ENCODE measurements at regions not wholly inside any gene's neighbourhood (a gene's known extent, or its start where the extent isn't known, plus 50 kb on each side); places are given as distances from the start of the nearest gene placed in this dataset.

DNA sequence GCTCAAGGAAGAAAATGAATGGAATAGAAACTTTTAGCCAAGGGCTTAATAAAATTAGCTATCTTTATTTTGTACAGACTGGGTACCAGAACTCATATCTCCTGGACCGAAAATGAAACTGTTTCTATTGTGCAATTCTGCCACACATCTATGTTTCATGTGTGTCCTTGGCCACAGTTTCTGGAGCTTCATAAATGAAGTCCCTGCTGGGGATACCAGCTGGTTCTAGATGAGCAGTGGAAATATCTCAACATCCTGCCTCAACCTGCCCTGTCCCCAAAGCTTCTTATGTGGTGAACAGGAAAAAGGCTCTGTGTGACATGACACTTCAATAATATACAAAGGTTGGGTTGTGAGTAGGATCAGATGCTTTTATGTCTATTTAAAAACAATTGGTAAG is 310.1 kb upstream of the SORCS1 start:
- CTCF ChIA-PET = no interaction called here
- no peak overlapping the region for H3K4me2 ChIP-seq (ENCODE audit: low read depth, low read length)
- WGBS, 2 experiments (ENCODE audit: extremely low coverage in 2 of 2, insufficient read length in 1 of 2) = no CpG with 5 or more reads among the region's 1 CpG
- no peaks in the 10 kb centered on the region for H3K36me3 ChIP-seq (ENCODE audit: control insufficient read depth, insufficient read depth, low read length)
- in situ Hi-C loops (cut with MboI; ENCODE audit: low sequenced_read_pairs) (no loop called here), intact Hi-C loops (cut with micrococcal nuclease) (no loop called here), dilution Hi-C loops (cut with HindIII; ENCODE audit: low sequenced_read_pairs, unreplicated experiment) (no loop called here)
- peaks cover 5% of the 10 kb centered on the region for H3K9me3 ChIP-seq (ENCODE audit: control insufficient read depth, insufficient read depth, low read length)
- no peaks in the 10 kb centered on the region for H3K4me1 ChIP-seq (ENCODE audit: control insufficient read depth, insufficient read depth, low read length)
- no peak overlapping the region for H2BK20ac ChIP-seq (ENCODE audit: low read depth, low read length)
- no peak for TF ChIP-seq MAFK (IDR thresholded peaks at IDR 0.05; ENCODE audit: low read depth, low read length)
- no peak overlapping the region for H3K27ac ChIP-seq (ENCODE audit: insufficient read depth, low read length)
- no peak overlapping the region for H3K23ac ChIP-seq (ENCODE audit: low read depth, low read length)
- H3K79me1 ChIP-seq (ENCODE audit: low read depth in 1 of 2, low read length in 2 of 2) = no peaks in the 10 kb centered on the region
- POLR2A ChIA-PET (ENCODE audit: unreplicated experiment) = no interaction called here
- no peaks in the 10 kb centered on the region for H3K9me1 ChIP-seq (ENCODE audit: insufficient read depth, low read length)
- no peak overlapping the region for H3K56ac ChIP-seq (ENCODE audit: extremely low read depth, insufficient read depth, low read length)
- no peak overlapping the region for H4K8ac ChIP-seq (ENCODE audit: low read depth in 2 of 2, low read length in 2 of 2)
- H3K4me3 ChIP-seq (ENCODE audit: insufficient read depth, low read depth, low read length) = no peak overlapping the region
- ATAC-seq (ENCODE audit: low read depth) (no peak), DNase-seq (no peak)
- H2AK9ac ChIP-seq (replicated peaks; ENCODE audit: low read depth, low read length, poor library complexity) = no peak overlapping the region
- H3K4ac ChIP-seq (ENCODE audit: low read depth, low read length) = no peak overlapping the region
- H2BK15ac ChIP-seq (ENCODE audit: low read depth, low read length) = no peak overlapping the region
- H3K18ac ChIP-seq (ENCODE audit: low read depth, low read length) = no peak overlapping the region
- no peak overlapping the region for H2AK5ac ChIP-seq (ENCODE audit: low read depth, low read length)
- no peak overlapping the region for H4K91ac ChIP-seq (ENCODE audit: insufficient read depth, low read depth, low read length)
- H2AFZ ChIP-seq (replicated peaks; ENCODE audit: low read length, poor library complexity) = no peak overlapping the region
- no peaks in the 10 kb centered on the region for H3K27me3 ChIP-seq (ENCODE audit: control insufficient read depth, insufficient read depth, low read length)
- BruUV-seq (replicated peaks) = no TSS peak
- no peak overlapping the region for H2BK5ac ChIP-seq (ENCODE audit: low read depth, low read length, poor library complexity, severe bottlenecking)
- no peak overlapping the region for H3K9ac ChIP-seq (ENCODE audit: low read depth, low read length)
- H4K5ac ChIP-seq (ENCODE audit: low read depth, low read length) = no peak overlapping the region
- H3K14ac ChIP-seq (replicated peaks; ENCODE audit: low read depth, low read length) = no peak overlapping the region
- no peak overlapping the region for H2BK120ac ChIP-seq (ENCODE audit: low read depth, low read length)
- H4K20me1 ChIP-seq (ENCODE audit: insufficient read depth, low read length) = no peaks in the 10 kb centered on the region

Measured in IMR-90 (cell line).